GM13976 (cell line): ENCODE measurements at regions not wholly inside any gene's neighbourhood (a gene's known extent, or its start where the extent isn't known, plus 50 kb on each side); places are given as distances from the start of the nearest gene placed in this dataset.

ENCODE experiments used
- DNase-seq: peaks from one replicate; pipeline ENCODE4 v3.0.0; 2012; ENCODE audit warnings: low spot score
- CTCF ChIP-seq: IDR thresholded peaks from 2 replicates; pipeline ENCODE4 v1.5.1; 2012; ENCODE audit warnings: borderline replicate concordance, mild to moderate bottlenecking; ENCODE audit not compliant: insufficient read depth; ENCODE audit errors: extremely low read depth, missing control alignments, control extremely low read depth
- in situ Hi-C: fragments of 300-500 bp; cut with MboI; formaldehyde crosslinking; loops from one replicate; pipeline ENCODE4 v1.12.0; 2022; ENCODE audit warnings: low sequenced_read_pairs, mixed read lengths, inconsistent platforms; ENCODE audit not compliant: unreplicated experiment

GRCh38 chr5:141756196-141756595 is 74.2 kb upstream of the ARAP3 start:
- no peak for TF ChIP-seq CTCF
- no peak for DNase-seq
- in situ Hi-C loops: no loop called here

GRCh38 chr5:141753971-141754713 is 72.1 kb upstream of the ARAP3 start:
- in situ Hi-C loops: no loop called here
- DNase-seq: peak; percentile 73
- no peak for TF ChIP-seq CTCF

GRCh38 chr5:141753143-141753970 is 71.3 kb upstream of the ARAP3 start:
- in situ Hi-C loops: no loop called here
- no peak for DNase-seq
- TF ChIP-seq CTCF: no peak

- peak; percentile 54 for DNase-seq
- in situ Hi-C loops: no loop called here
- TF ChIP-seq CTCF: no peak
Observed at GRCh38 chr5:141747152-141748141, 65.4 kb upstream of the ARAP3 start.

GRCh38 chr5:141746395-141746794 is 64.4 kb upstream of the ARAP3 start:
- in situ Hi-C loops: no loop called here
- DNase-seq: no peak
- no peak for TF ChIP-seq CTCF

GRCh38 chr5:141745390-141745789 is 63.4 kb upstream of the ARAP3 start:
- DNase-seq: no peak
- in situ Hi-C loops: no loop called here
- TF ChIP-seq CTCF: no peak
